Astrocyte (in vitro differentiated cells and primary cell): ENCODE measurements at regions not wholly inside any gene's neighbourhood (a gene's known extent, or its start where the extent isn't known, plus 50 kb on each side); places are given as distances from the start of the nearest gene placed in this dataset.

ENCODE experiments used
- DNase-seq: peaks from one replicate; pipeline ENCODE4 v3.0.0-alpha.2; 2010; ENCODE audit warnings: low read depth
- FAIRE-seq: peaks from 2 replicates; lab custom pipeline; 2011; peaks lifted over from hg19 to GRCh38; lab: Jason Lieb, UNC
- H2AFZ ChIP-seq: 2 replicates; pipeline ENCODE4 v1.6.0; 2012; ENCODE audit warnings: low read depth, low read length, inconsistent platforms
- H3K27ac ChIP-seq: 2 replicates; pipeline ENCODE4 v1.5.1; 2011; ENCODE audit warnings: low read depth, low read length, inconsistent platforms
- H3K27me3 ChIP-seq: 2 replicates; pipeline ENCODE4 v1.6.0; 2011; ENCODE audit warnings: low read length, inconsistent platforms; ENCODE audit not compliant: insufficient read depth
- H3K36me3 ChIP-seq: 2 replicates; pipeline ENCODE4 v1.5.1; 2011; ENCODE audit warnings: low read length, inconsistent platforms; ENCODE audit not compliant: insufficient read depth
- H3K4me1 ChIP-seq: 2 replicates; pipeline ENCODE4 v1.5.1; 2011; ENCODE audit warnings: low read length, inconsistent platforms; ENCODE audit not compliant: insufficient read depth
- H3K4me2 ChIP-seq: 2 replicates; pipeline ENCODE4 v1.6.0; 2012; ENCODE audit warnings: low read length, inconsistent platforms
- H3K4me3 ChIP-seq: 2 replicates; pipeline ENCODE4 v1.5.1; 2011; ENCODE audit warnings: low read depth, mild to moderate bottlenecking, low read length, inconsistent platforms; ENCODE audit not compliant: insufficient read depth
- H3K79me2 ChIP-seq: 2 replicates; pipeline ENCODE4 v1.6.0; 2012; ENCODE audit warnings: mild to moderate bottlenecking, low read length, inconsistent platforms; ENCODE audit not compliant: insufficient read depth
- H3K9ac ChIP-seq: 2 replicates; pipeline ENCODE4 v1.6.0; 2012; ENCODE audit warnings: mild to moderate bottlenecking, low read length, inconsistent platforms
- H3K9me3 ChIP-seq: 2 replicates; pipeline ENCODE4 v1.5.1; 2012; ENCODE audit warnings: low read depth, mild to moderate bottlenecking, low read length, inconsistent platforms; ENCODE audit not compliant: insufficient read depth
- H4K20me1 ChIP-seq: 2 replicates; pipeline ENCODE4 v1.6.0; 2012; ENCODE audit warnings: low read length, inconsistent platforms; ENCODE audit not compliant: insufficient read depth
- H3K27ac Mint-ChIP-seq: one replicate; pipeline ENCODE4 v1.8.0; 2021; ENCODE audit warnings: mild to moderate bottlenecking, mixed read lengths; ENCODE audit not compliant: unreplicated experiment
- H3K27me3 Mint-ChIP-seq: one replicate; pipeline ENCODE4 v1.8.0; 2021; ENCODE audit warnings: low read depth, mixed read lengths; ENCODE audit not compliant: unreplicated experiment
- H3K36me3 Mint-ChIP-seq: one replicate; pipeline ENCODE4 v1.8.0; 2021; ENCODE audit warnings: low read depth, mixed read lengths; ENCODE audit not compliant: unreplicated experiment
- H3K4me1 Mint-ChIP-seq: one replicate; pipeline ENCODE4 v1.8.0; 2021; ENCODE audit warnings: low read depth, mixed read lengths; ENCODE audit not compliant: unreplicated experiment
- H3K4me3 Mint-ChIP-seq: one replicate; pipeline ENCODE4 v1.8.0; 2021; ENCODE audit warnings: mild to moderate bottlenecking, moderate library complexity, mixed read lengths; ENCODE audit not compliant: unreplicated experiment
- H3K9me3 Mint-ChIP-seq: one replicate; pipeline ENCODE4 v1.8.0; 2021; ENCODE audit warnings: mild to moderate bottlenecking, mixed read lengths; ENCODE audit not compliant: unreplicated experiment
- CTCF ChIP-seq: IDR thresholded peaks from 2 replicates; pipeline ENCODE4 v1.5.1; 2011; ENCODE audit warnings: low read depth, mild to moderate bottlenecking, inconsistent platforms, low read length, moderate library complexity; ENCODE audit not compliant: insufficient read depth
- EZH2 ChIP-seq: IDR thresholded peaks from 2 replicates; pipeline ENCODE4 v1.6.1; 2012; ENCODE audit warnings: mild to moderate bottlenecking, low read length, inconsistent platforms; ENCODE audit not compliant: insufficient read depth

DNA sequence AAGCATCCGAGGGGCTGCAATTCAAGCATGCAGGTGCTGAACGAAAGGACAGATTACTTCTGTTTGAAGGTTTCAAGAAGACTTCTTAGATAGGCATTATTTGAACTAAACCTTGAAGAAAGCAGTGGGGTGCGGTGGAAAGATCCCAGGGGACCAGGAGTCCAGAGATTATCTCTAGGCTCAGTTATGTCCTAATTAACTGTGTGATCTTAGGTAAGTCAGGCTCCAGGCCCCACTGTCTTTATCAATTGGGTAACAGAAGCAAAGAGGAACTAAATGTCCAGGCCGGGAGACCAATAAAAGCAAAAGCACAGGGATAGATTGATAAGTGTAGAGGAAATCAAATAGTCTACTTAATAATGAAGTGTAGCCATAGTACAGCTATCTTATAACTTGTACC is 72.9 kb upstream of the CDC42BPA start:
- H3K36me3 Mint-ChIP-seq = no peaks in the 10 kb centered on the region
- H2AFZ ChIP-seq = no peak overlapping the region
- no peaks in the 10 kb centered on the region for H3K36me3 ChIP-seq
- H3K9me3 Mint-ChIP-seq = no peaks in the 10 kb centered on the region
- no peaks in the 10 kb centered on the region for H3K9me3 ChIP-seq
- H3K27ac ChIP-seq = no peak overlapping the region
- no peak overlapping the region for H3K4me3 ChIP-seq
- H4K20me1 ChIP-seq = no peaks in the 10 kb centered on the region
- no peak overlapping the region for H3K27ac Mint-ChIP-seq
- H3K9ac ChIP-seq = no peak overlapping the region
- H3K79me2 ChIP-seq = no peaks in the 10 kb centered on the region
- H3K4me1 Mint-ChIP-seq = peaks cover 11% of the 10 kb centered on the region
- no peak overlapping the region for H3K4me3 Mint-ChIP-seq
- no peak for TF ChIP-seq EZH2
- TF ChIP-seq CTCF = no peak
- no peaks in the 10 kb centered on the region for H3K4me1 ChIP-seq
- no peak for FAIRE-seq
- H3K27me3 ChIP-seq = no peaks in the 10 kb centered on the region
- no peak for DNase-seq
- H3K4me2 ChIP-seq = no peak overlapping the region
- peaks cover 4% of the 10 kb centered on the region for H3K27me3 Mint-ChIP-seq

GRCh38 chr1:227390525-227390924 is 72.2 kb upstream of the CDC42BPA start:
- Histone ChIP-seq H3K4me3 (no peak overlapping the region), H3K4me1 (no peaks in the 10 kb centered on the region), H2AFZ (no peak overlapping the region), H3K79me2 (no peaks in the 10 kb centered on the region), H3K9ac (no peak overlapping the region), H3K9me3 (no peaks in the 10 kb centered on the region), H3K27me3 (no peaks in the 10 kb centered on the region), H3K4me2 (no peak overlapping the region), H3K36me3 (no peaks in the 10 kb centered on the region), H4K20me1 (no peaks in the 10 kb centered on the region), H3K27ac (no peak overlapping the region)
- peak; percentile 17 for DNase-seq
- TF ChIP-seq CTCF (no peak), EZH2 (no peak)
- H3K4me1 Mint-ChIP-seq = peaks cover 8% of the 10 kb centered on the region
- FAIRE-seq = no peak
- H3K36me3 Mint-ChIP-seq = no peaks in the 10 kb centered on the region
- H3K27me3 Mint-ChIP-seq = peaks cover 4% of the 10 kb centered on the region
- H3K9me3 Mint-ChIP-seq = no peaks in the 10 kb centered on the region
- no peak overlapping the region for H3K27ac Mint-ChIP-seq
- H3K4me3 Mint-ChIP-seq = no peak overlapping the region

DNA sequence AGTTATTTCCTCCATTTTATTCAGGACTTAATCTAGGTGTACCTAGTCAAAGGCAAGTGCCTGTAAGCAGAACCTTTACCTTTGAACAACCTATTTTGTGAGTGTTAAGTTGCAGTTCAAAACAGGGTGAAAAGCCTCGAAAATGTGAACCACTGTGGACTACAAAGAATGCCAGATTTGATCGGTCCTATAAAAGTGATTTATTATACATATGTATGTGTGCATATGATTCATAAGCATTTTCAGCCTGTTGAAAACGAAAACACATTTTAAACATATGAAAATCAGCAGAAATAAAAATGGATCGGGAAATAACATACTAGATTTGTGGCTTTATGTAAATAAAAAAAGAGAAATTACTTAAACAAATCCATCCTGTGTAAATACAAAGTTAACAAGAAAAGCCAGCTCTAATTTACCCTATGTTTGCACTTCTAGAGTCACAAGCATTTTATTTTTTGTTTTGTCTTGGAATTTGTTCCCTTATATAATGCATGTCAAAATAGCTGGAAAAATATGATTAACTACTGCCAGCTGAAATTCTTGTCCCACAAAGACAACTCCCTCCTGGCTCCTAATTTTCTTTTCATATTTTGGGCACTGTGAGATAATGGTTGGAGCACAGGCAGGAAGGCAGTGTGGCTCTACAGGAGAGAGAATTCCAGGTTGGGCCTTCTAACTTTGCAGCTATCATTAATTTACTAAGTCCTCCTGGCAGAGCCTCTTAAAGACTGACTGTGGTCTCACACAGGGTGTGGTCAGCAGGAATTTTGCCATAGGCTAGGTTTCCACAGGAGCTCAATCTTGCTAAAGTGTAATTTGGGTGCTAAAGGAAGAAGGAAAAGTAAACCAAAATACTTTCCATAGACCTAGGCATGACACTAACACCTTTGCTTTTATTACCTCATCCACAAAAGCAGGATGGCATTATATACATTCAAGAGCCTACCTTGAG is 70.2 kb upstream of the CDC42BPA start:
- DNase-seq (no peak), FAIRE-seq (no peak)
- Histone ChIP-seq H3K4me1 (no peaks in the 10 kb centered on the region), H4K20me1 (no peaks in the 10 kb centered on the region), H3K79me2 (no peaks in the 10 kb centered on the region), H2AFZ (no peak overlapping the region), H3K9me3 (no peaks in the 10 kb centered on the region), H3K4me3 (no peak overlapping the region), H3K4me2 (no peak overlapping the region), H3K27ac (no peak overlapping the region), H3K9ac (no peak overlapping the region), H3K36me3 (no peaks in the 10 kb centered on the region), H3K27me3 (no peaks in the 10 kb centered on the region)
- H3K4me1 Mint-ChIP-seq = peaks cover 8% of the 10 kb centered on the region
- H3K27me3 Mint-ChIP-seq = peaks cover 4% of the 10 kb centered on the region
- no peaks in the 10 kb centered on the region for H3K36me3 Mint-ChIP-seq
- peak overlapping the region; percentile 35 for H3K4me3 Mint-ChIP-seq
- no peaks in the 10 kb centered on the region for H3K9me3 Mint-ChIP-seq
- H3K27ac Mint-ChIP-seq = no peak overlapping the region
- TF ChIP-seq CTCF = no peak
- no peak for TF ChIP-seq EZH2
